ENCODE measurements at regions not wholly inside any gene's neighbourhood (a gene's known extent, or its start where the extent isn't known, plus 50 kb on each side); places are given as distances from the start of the nearest gene placed in this dataset.

DNA sequence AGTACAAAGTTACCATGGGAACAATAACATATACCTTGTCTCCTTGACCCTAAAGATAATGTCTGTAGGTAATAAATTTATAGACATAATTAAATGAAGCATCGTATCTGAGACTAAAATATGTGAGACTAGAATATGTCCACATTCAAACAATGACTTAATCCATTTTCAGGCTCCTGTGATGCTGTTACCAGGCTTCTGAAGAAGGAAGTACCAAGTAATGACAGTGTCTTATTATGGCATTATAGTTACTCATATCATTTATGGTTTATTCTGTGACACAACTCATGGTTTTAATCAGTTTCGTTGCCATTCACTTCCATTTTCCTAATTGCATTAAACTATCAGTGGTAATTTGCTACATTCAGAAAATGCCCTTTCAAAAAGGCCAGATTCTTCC, 100.6 kb upstream of the GPM6B start:
- no peak for DNase-seq (ENCODE audit: low read depth)
- no peak overlapping the region for H3K4me3 ChIP-seq (ENCODE audit: low read depth, low read length)
- TF ChIP-seq, protein P1, sequence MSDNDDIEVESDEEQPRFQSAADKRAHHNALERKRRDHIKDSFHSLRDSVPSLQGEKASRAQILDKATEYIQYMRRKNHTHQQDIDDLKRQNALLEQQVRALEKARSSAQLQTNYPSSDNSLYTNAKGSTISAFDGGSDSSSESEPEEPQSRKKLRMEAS (IDR thresholded peaks at IDR 0.05; ENCODE audit: low read depth, low read length): no peak
- TF ChIP-seq, protein P2, sequence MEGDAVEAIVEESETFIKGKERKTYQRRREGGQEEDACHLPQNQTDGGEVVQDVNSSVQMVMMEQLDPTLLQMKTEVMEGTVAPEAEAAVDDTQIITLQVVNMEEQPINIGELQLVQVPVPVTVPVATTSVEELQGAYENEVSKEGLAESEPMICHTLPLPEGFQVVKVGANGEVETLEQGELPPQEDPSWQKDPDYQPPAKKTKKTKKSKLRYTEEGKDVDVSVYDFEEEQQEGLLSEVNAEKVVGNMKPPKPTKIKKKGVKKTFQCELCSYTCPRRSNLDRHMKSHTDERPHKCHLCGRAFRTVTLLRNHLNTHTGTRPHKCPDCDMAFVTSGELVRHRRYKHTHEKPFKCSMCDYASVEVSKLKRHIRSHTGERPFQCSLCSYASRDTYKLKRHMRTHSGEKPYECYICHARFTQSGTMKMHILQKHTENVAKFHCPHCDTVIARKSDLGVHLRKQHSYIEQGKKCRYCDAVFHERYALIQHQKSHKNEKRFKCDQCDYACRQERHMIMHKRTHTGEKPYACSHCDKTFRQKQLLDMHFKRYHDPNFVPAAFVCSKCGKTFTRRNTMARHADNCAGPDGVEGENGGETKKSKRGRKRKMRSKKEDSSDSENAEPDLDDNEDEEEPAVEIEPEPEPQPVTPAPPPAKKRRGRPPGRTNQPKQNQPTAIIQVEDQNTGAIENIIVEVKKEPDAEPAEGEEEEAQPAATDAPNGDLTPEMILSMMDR (IDR thresholded peaks at IDR 0.05; ENCODE audit: low read depth, low read length): no peak
- no peak for TF ChIP-seq MYC (IDR thresholded peaks at IDR 0.05; ENCODE audit: low read depth, low read length)
- no peak for TF ChIP-seq POLR2A (IDR thresholded peaks at IDR 0.05; ENCODE audit: extremely low read depth, insufficient read length)

DNA sequence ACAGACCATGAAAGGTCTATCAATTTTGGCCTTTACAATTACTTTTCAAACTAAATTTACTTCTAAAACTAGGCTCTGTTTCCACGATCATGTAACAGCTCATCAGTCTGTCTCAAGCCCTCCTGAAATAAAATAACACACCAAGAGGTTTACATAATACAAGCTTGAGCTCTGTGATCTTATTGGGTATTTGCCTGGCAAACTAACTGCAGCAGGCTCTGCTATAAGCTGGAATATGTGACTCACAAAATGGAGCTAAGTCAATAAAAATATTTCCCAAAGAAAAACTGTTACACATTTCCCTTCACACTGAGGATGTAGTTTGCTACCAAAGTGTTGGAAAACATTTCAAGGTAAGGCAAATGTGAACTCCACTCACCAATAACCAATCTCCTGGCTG, 94.7 kb upstream of the GPM6B start:
- H3K4me3 ChIP-seq (ENCODE audit: low read depth, low read length): no peak overlapping the region
- TF ChIP-seq MYC (IDR thresholded peaks at IDR 0.05; ENCODE audit: low read depth, low read length) (no peak), POLR2A (IDR thresholded peaks at IDR 0.05; ENCODE audit: extremely low read depth, insufficient read length) (no peak)
- TF ChIP-seq, protein P2 (IDR thresholded peaks at IDR 0.05; ENCODE audit: low read depth, low read length): no peak
- TF ChIP-seq, protein P1 (IDR thresholded peaks at IDR 0.05; ENCODE audit: low read depth, low read length): no peak
- no peak for DNase-seq (ENCODE audit: low read depth)

DNA sequence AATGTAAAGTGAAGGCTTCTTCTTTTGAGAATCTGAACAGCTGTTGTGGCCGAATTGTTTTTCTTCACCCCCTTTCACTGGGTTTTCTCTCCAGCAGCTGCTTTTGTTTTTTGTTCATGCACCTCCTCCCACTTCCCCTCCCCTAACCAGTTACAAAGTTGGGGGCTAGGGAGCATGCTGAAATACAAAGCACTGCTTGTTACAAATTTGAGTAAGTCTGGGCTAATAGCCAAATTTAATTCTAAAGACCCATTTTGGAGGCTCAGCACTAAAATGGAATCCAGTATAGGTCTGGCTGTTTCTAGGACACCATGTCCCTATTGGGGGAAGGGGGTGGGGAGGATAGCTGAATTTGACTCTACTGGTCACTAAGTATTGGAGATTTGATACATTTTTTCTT, 89.2 kb upstream of the GPM6B start:
- TF ChIP-seq, protein P2 (IDR thresholded peaks at IDR 0.05; ENCODE audit: low read depth, low read length): no peak
- TF ChIP-seq, protein P1 (IDR thresholded peaks at IDR 0.05; ENCODE audit: low read depth, low read length): no peak
- TF ChIP-seq MYC (IDR thresholded peaks at IDR 0.05; ENCODE audit: low read depth, low read length) (no peak), POLR2A (IDR thresholded peaks at IDR 0.05; ENCODE audit: extremely low read depth, insufficient read length) (no peak)
- H3K4me3 ChIP-seq (ENCODE audit: low read depth, low read length): no peak overlapping the region
- no peak for DNase-seq (ENCODE audit: low read depth)

DNA sequence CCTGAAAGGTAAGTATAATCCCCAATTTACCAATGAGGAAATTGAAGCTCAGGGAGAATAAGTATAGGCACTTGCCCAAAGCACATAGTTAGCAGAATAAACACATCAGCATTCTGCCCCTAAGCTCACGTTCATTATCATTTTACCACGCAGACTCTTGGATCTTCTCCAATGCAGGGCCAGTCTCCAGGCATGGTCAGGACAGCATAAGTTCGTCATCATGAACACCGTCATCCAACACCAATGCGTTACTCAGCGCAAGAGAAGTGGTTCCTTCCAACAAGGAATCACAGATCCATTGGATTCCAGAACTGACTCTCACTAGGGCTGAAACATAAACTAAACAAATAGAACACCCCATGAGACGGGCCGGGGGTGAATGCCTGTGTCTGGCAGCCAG, 86.5 kb upstream of the GPM6B start:
- no peak for DNase-seq (ENCODE audit: low read depth)
- no peak overlapping the region for H3K4me3 ChIP-seq (ENCODE audit: low read depth, low read length)
- TF ChIP-seq MYC (IDR thresholded peaks at IDR 0.05; ENCODE audit: low read depth, low read length) (no peak), POLR2A (IDR thresholded peaks at IDR 0.05; ENCODE audit: extremely low read depth, insufficient read length) (no peak)
- TF ChIP-seq, protein P1 (IDR thresholded peaks at IDR 0.05; ENCODE audit: low read depth, low read length): no peak
- TF ChIP-seq, protein P2 (IDR thresholded peaks at IDR 0.05; ENCODE audit: low read depth, low read length): no peak

DNA sequence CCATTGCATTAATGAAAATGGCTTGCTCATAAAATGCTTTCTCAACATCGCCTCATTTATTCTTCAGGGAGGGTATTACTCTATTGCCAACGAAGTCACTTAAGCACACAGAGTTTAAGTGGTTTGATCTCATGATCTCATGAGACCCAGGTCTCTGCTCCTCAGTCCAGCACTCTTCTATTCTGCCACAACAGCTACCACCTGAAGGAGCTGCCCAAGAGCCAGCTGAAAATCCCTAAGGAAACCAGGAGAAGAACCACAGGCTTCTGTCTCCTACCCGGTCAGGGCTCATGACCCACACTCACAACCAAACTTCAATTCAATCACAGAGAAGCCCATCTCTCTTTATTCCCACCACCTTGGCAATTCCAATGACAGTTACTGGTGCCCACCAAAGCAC, 85.5 kb upstream of the GPM6B start:
- TF ChIP-seq, protein P1 (IDR thresholded peaks at IDR 0.05; ENCODE audit: low read depth, low read length): no peak
- TF ChIP-seq POLR2A (IDR thresholded peaks at IDR 0.05; ENCODE audit: extremely low read depth, insufficient read length): no peak
- TF ChIP-seq MYC (IDR thresholded peaks at IDR 0.05; ENCODE audit: low read depth, low read length): no peak
- TF ChIP-seq, protein P2 (IDR thresholded peaks at IDR 0.05; ENCODE audit: low read depth, low read length): no peak
- no peak overlapping the region for H3K4me3 ChIP-seq (ENCODE audit: low read depth, low read length)
- no peak for DNase-seq (ENCODE audit: low read depth)

DNA sequence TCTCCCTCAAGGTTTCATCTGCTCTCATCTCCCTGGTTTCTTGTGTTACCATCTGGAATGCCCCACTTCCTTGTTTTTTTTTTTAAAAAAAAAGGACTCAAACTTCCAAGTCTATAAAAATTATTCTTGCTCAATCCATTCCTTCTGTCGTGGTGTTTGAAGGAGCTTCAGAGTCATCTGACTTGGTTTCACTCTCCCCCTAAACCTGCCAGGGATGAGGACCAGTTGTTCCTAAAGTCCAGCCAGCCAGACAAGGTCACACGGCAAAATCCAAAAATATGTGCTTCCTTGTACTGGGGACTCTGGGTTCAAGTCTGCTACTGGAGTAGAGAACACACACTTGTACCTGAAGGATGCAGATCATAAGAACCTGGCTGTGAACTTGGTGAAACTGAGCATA, 84.5 kb upstream of the GPM6B start:
- TF ChIP-seq MYC (IDR thresholded peaks at IDR 0.05; ENCODE audit: low read depth, low read length): no peak
- TF ChIP-seq, protein P1 (IDR thresholded peaks at IDR 0.05; ENCODE audit: low read depth, low read length): no peak
- TF ChIP-seq POLR2A (IDR thresholded peaks at IDR 0.05; ENCODE audit: extremely low read depth, insufficient read length): no peak
- TF ChIP-seq, protein P2 (IDR thresholded peaks at IDR 0.05; ENCODE audit: low read depth, low read length): no peak
- no peak for DNase-seq (ENCODE audit: low read depth)
- no peak overlapping the region for H3K4me3 ChIP-seq (ENCODE audit: low read depth, low read length)
